AG04449 (cell line): ENCODE measurements at regions not wholly inside any gene's neighbourhood (a gene's known extent, or its start where the extent isn't known, plus 50 kb on each side); places are given as distances from the start of the nearest gene placed in this dataset.

ENCODE experiments used
- CTCF ChIA-PET: fragments of 350-600 bp; formaldehyde crosslinking; extraction: SDS; loops from one replicate; lab custom pipeline; 2021; ENCODE audit warnings: antibody characterized with exemption; lab: Yijun Ruan, JAX
- POLR2A ChIA-PET: fragments of 400-600, 350-600 bp; formaldehyde crosslinking; extraction: SDS; loops from one replicate; lab custom pipeline; 2020; ENCODE audit warnings: antibody characterized with exemption, inconsistent platforms; lab: Yijun Ruan, JAX
- DNase-seq: peaks from one replicate; pipeline ENCODE4 v3.0.0-alpha.2; 2010; ENCODE audit warnings: low read depth, low spot score
- H3K4me3 ChIP-seq: 2 replicates; pipeline ENCODE4 v1.5.1; 2011; ENCODE audit warnings: low read depth, mild to moderate bottlenecking, control low read depth, low read length
- CTCF ChIP-seq: IDR thresholded peaks from one replicate; pipeline ENCODE4 v1.5.1; 2011; ENCODE audit warnings: mild to moderate bottlenecking, moderate library complexity, low read length, control low read depth, inconsistent platforms; ENCODE audit not compliant: insufficient read depth; ENCODE audit errors: missing control alignments

- peak; percentile 77 for TF ChIP-seq CTCF
- CTCF ChIA-PET, result interaction anchor here (0.5 to 7.3 kb wide), 31 partner anchors 10 to 699 kb away, joined by 3 to 112 read pairs (median 4); no protein-coding TSS in a partner anchor
- H3K4me3 ChIP-seq, result no peak overlapping the region; the same call in 1 of the 2 replicates
- POLR2A ChIA-PET, result no interaction called here
- DNase-seq, result peak; percentile 9
These were observed 345.0 kb downstream of the REEP3 start for GRCh38 chr10:63866075-63866746.

- no peak for TF ChIP-seq CTCF
- ChIA-PET POLR2A (no interaction called here), CTCF (interaction anchor here (0.7 to 7.3 kb wide), 30 partner anchors 10 to 700 kb away, joined by 3 to 112 read pairs (median 4); no protein-coding TSS in a partner anchor)
- H3K4me3 ChIP-seq, result no peak overlapping the region
- DNase-seq, result no peak
These were observed 345.5 kb downstream of the REEP3 start for GRCh38 chr10:63866747-63867140.

- no peak for DNase-seq
- ChIA-PET CTCF (interaction anchor here (1.9 to 5.1 kb wide), 3 partner anchors 9 to 99 kb away, joined by 5 to 29 read pairs (median 8); no protein-coding TSS in a partner anchor), POLR2A (no interaction called here)
- H3K4me3 ChIP-seq, result no peak overlapping the region
- TF ChIP-seq CTCF, result no peak
These were observed 357.2 kb downstream of the REEP3 start for GRCh38 chr10:63878428-63878827.

GRCh38 chr10:63883861-63884260 is 362.7 kb downstream of the REEP3 start:
- POLR2A ChIA-PET, result no interaction called here
- no peak for TF ChIP-seq CTCF
- CTCF ChIA-PET, result interaction anchor here (1.0 to 4.8 kb wide), 5 partner anchors 11 to 93 kb away, joined by 3 to 32 read pairs (median 5); no protein-coding TSS in a partner anchor
- no peak overlapping the region for H3K4me3 ChIP-seq
- no peak for DNase-seq

- no peak for DNase-seq
- no peak for TF ChIP-seq CTCF
- ChIA-PET POLR2A (no interaction called here), CTCF (interaction anchor here (1.3 to 4.8 kb wide), 3 partner anchors 12 to 18 kb away, joined by 4 to 32 read pairs (median 5); no protein-coding TSS in a partner anchor)
- H3K4me3 ChIP-seq, result no peak overlapping the region
These were observed 363.2 kb downstream of the REEP3 start for GRCh38 chr10:63884426-63884825.

- CTCF ChIA-PET, result interaction anchor here (1.9 to 4.8 kb wide), 2 partner anchors 19 to 92 kb away, joined by 5 to 32 read pairs; no protein-coding TSS in a partner anchor
- TF ChIP-seq CTCF, result no peak
- DNase-seq, result no peak
- POLR2A ChIA-PET, result no interaction called here
- no peak overlapping the region for H3K4me3 ChIP-seq
These were observed 364.0 kb downstream of the REEP3 start for GRCh38 chr10:63885156-63885555.
